Calu3 (cell line): ENCODE measurements at regions not wholly inside any gene's neighbourhood (a gene's known extent, or its start where the extent isn't known, plus 50 kb on each side); places are given as distances from the start of the nearest gene placed in this dataset.

ENCODE experiments used
- BruUV-seq: library from RNA; stranded (reverse); fragments of 400-500 nt; replicated peaks from 2 replicates; lab custom pipeline; 2021; lab: Mats Ljungman, UMichigan
- CTCF ChIA-PET: fragments of 300-600 bp; sonication (Branson Sonifier 250); formaldehyde crosslinking; loops from one replicate; lab custom pipeline; 2022; ENCODE audit warnings: antibody characterized with exemption; lab: Charles Lee
- DNase-seq: peaks from one replicate; pipeline ENCODE4 v3.0.0; 2022
- H3K27ac Mint-ChIP-seq: one replicate; pipeline ENCODE4 v1.8.0; 2022; ENCODE audit warnings: mixed read lengths; ENCODE audit not compliant: unreplicated experiment
- H3K27me3 Mint-ChIP-seq: one replicate; pipeline ENCODE4 v1.8.0; 2022; ENCODE audit warnings: mixed read lengths; ENCODE audit not compliant: unreplicated experiment
- H3K36me3 Mint-ChIP-seq: one replicate; pipeline ENCODE4 v1.8.0; 2022; ENCODE audit warnings: mild to moderate bottlenecking, moderate library complexity, mixed read lengths; ENCODE audit not compliant: insufficient read depth, unreplicated experiment
- H3K4me1 Mint-ChIP-seq: one replicate; pipeline ENCODE4 v1.8.0; 2022; ENCODE audit warnings: mild to moderate bottlenecking, low read depth, mixed read lengths; ENCODE audit not compliant: unreplicated experiment
- H3K4me3 Mint-ChIP-seq: one replicate; pipeline ENCODE4 v1.8.0; 2022; ENCODE audit warnings: mild to moderate bottlenecking, low read depth, moderate library complexity, mixed read lengths; ENCODE audit not compliant: unreplicated experiment
- H3K9me3 Mint-ChIP-seq: one replicate; pipeline ENCODE4 v1.8.0; 2022; ENCODE audit warnings: low read depth, mixed read lengths; ENCODE audit not compliant: unreplicated experiment
- CTCF ChIP-seq: fragments of 200-600 bp; IDR thresholded peaks from one replicate; pipeline ENCODE4 v1.8.0; 2022; ENCODE audit warnings: antibody characterized with exemption; ENCODE audit not compliant: unreplicated experiment
- intact Hi-C: fragments of 100-400 bp; cut with micrococcal nuclease; formaldehyde crosslinking; loops from one replicate; pipeline ENCODE4 v1.10.0; 2022; ENCODE audit not compliant: unreplicated experiment

GRCh38 chrX:129188231-129188630, 335.1 kb downstream of the SMARCA1 start:
- Mint-ChIP-seq H3K9me3 (no peaks in the 10 kb centered on the region), H3K27ac (no peak overlapping the region), H3K4me1 (peaks cover 8% of the 10 kb centered on the region), H3K36me3 (no peaks in the 10 kb centered on the region), H3K27me3 (no peaks in the 10 kb centered on the region), H3K4me3 (no peak overlapping the region)
- CTCF ChIA-PET: no interaction called here
- BruUV-seq: no TSS peak
- no peak for TF ChIP-seq CTCF
- intact Hi-C loops: no loop called here
- no peak for DNase-seq

- BruUV-seq: no TSS peak
- no peak overlapping the region for H3K27ac Mint-ChIP-seq
- H3K9me3 Mint-ChIP-seq: no peaks in the 10 kb centered on the region
- CTCF ChIA-PET: no interaction called here
- no peak overlapping the region for H3K4me3 Mint-ChIP-seq
- intact Hi-C loops: no loop called here
- H3K36me3 Mint-ChIP-seq: no peaks in the 10 kb centered on the region
- DNase-seq: no peak
- no peak for TF ChIP-seq CTCF
- H3K4me1 Mint-ChIP-seq: no peaks in the 10 kb centered on the region
- H3K27me3 Mint-ChIP-seq: no peaks in the 10 kb centered on the region
These were observed 346.6 kb downstream of the SMARCA1 start for GRCh38 chrX:129176710-129177109.

GRCh38 chrX:129161108-129161507, 362.2 kb downstream of the SMARCA1 start:
- no peak overlapping the region for H3K4me3 Mint-ChIP-seq
- intact Hi-C loops: no loop called here
- no peaks in the 10 kb centered on the region for H3K27me3 Mint-ChIP-seq

GRCh38 chrX:129158505-129158904, 364.8 kb downstream of the SMARCA1 start:
- no peaks in the 10 kb centered on the region for H3K27me3 Mint-ChIP-seq
- intact Hi-C loops: no loop called here
- no peak for DNase-seq
- peaks cover 2% of the 10 kb centered on the region for H3K9me3 Mint-ChIP-seq
- peaks cover 26% of the 10 kb centered on the region for H3K4me1 Mint-ChIP-seq
- H3K4me3 Mint-ChIP-seq: no peak overlapping the region
- no peaks in the 10 kb centered on the region for H3K36me3 Mint-ChIP-seq
- CTCF ChIA-PET: no interaction called here
- TF ChIP-seq CTCF: no peak
- no TSS peak for BruUV-seq
- no peak overlapping the region for H3K27ac Mint-ChIP-seq

More at GRCh38 chrX:129161108-129161507, 362.2 kb downstream of the SMARCA1 start:
- no peak overlapping the region for H3K27ac Mint-ChIP-seq
- peaks cover 5% of the 10 kb centered on the region for H3K9me3 Mint-ChIP-seq
- no TSS peak for BruUV-seq
- peaks cover 4% of the 10 kb centered on the region for H3K4me1 Mint-ChIP-seq
- H3K36me3 Mint-ChIP-seq: no peaks in the 10 kb centered on the region
- no peak for DNase-seq
- TF ChIP-seq CTCF: no peak
- CTCF ChIA-PET: no interaction called here
